ENCODE measurements at regions not wholly inside any gene's neighbourhood (a gene's known extent, or its start where the extent isn't known, plus 50 kb on each side); places are given as distances from the start of the nearest gene placed in this dataset.

GRCh38 chr2:207257251-207258250 is 91.8 kb upstream of the KLF7 start:
- no peak for DNase-seq

- DNase-seq: no peak
These were observed 92.7 kb upstream of the KLF7 start for GRCh38 chr2:207258263-207258991.

- no peak for DNase-seq
These were observed 94.3 kb upstream of the KLF7 start for GRCh38 chr2:207260021-207260420.

GRCh38 chr2:207260947-207261346 is 95.2 kb upstream of the KLF7 start:
- no peak for DNase-seq

- DNase-seq: no peak
These were observed 98.6 kb upstream of the KLF7 start for GRCh38 chr2:207264310-207264709.

- no peak for DNase-seq
These were observed 99.6 kb upstream of the KLF7 start for GRCh38 chr2:207265332-207265731.

GRCh38 chr2:207265869-207266268 is 100.1 kb upstream of the KLF7 start:
- DNase-seq: no peak

- DNase-seq: no peak
These were observed 100.9 kb upstream of the KLF7 start for GRCh38 chr2:207266648-207267047.

GRCh38 chr2:207269038-207269437 is 103.3 kb upstream of the KLF7 start:
- no peak for DNase-seq

GRCh38 chr2:207274530-207275189 is 108.9 kb upstream of the KLF7 start:
- DNase-seq: no peak

GRCh38 chr2:207275779-207276178 is 110.0 kb upstream of the KLF7 start:
- DNase-seq: no peak

GRCh38 chr2:207276248-207276647 is 110.5 kb upstream of the KLF7 start:
- DNase-seq: no peak

GRCh38 chr2:207276858-207277257 is 111.1 kb upstream of the KLF7 start:
- no peak for DNase-seq

GRCh38 chr2:207279520-207279919 is 113.8 kb upstream of the KLF7 start:
- peak; percentile 72 for DNase-seq

GRCh38 chr2:207281436-207281835 is 115.7 kb upstream of the KLF7 start:
- DNase-seq: no peak

GRCh38 chr2:207282916-207283315 is 117.2 kb upstream of the KLF7 start:
- peak; percentile 12 for DNase-seq

- peak; percentile 30 for DNase-seq
These were observed 117.6 kb upstream of the KLF7 start for GRCh38 chr2:207283356-207283755.

GRCh38 chr2:207284556-207285472 is 119.1 kb upstream of the KLF7 start:
- no peak for DNase-seq

GRCh38 chr2:207285473-207285815 is 119.7 kb upstream of the KLF7 start:
- peak; percentile 23 for DNase-seq

- DNase-seq: peak; percentile 82
These were observed 120.4 kb upstream of the KLF7 start for GRCh38 chr2:207286106-207286505.

- peak; percentile 60 for DNase-seq
These were observed 122.9 kb upstream of the KLF7 start for GRCh38 chr2:207288628-207289027.

GRCh38 chr2:207289295-207290018 is 123.7 kb upstream of the KLF7 start:
- DNase-seq: no peak
